ENCODE measurements at regions not wholly inside any gene's neighbourhood (a gene's known extent, or its start where the extent isn't known, plus 50 kb on each side); places are given as distances from the start of the nearest gene placed in this dataset.
A peak's percentile ranks its signal among the peaks of the same experiment; 100 is the strongest.

- TF ChIP-seq, protein P1, sequence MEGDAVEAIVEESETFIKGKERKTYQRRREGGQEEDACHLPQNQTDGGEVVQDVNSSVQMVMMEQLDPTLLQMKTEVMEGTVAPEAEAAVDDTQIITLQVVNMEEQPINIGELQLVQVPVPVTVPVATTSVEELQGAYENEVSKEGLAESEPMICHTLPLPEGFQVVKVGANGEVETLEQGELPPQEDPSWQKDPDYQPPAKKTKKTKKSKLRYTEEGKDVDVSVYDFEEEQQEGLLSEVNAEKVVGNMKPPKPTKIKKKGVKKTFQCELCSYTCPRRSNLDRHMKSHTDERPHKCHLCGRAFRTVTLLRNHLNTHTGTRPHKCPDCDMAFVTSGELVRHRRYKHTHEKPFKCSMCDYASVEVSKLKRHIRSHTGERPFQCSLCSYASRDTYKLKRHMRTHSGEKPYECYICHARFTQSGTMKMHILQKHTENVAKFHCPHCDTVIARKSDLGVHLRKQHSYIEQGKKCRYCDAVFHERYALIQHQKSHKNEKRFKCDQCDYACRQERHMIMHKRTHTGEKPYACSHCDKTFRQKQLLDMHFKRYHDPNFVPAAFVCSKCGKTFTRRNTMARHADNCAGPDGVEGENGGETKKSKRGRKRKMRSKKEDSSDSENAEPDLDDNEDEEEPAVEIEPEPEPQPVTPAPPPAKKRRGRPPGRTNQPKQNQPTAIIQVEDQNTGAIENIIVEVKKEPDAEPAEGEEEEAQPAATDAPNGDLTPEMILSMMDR (IDR thresholded peaks at IDR 0.05; ENCODE audit: low read depth, low read length) = no peak
- TF ChIP-seq MYC (IDR thresholded peaks at IDR 0.05; ENCODE audit: low read depth, low read length) = no peak
- TF ChIP-seq, protein P2, sequence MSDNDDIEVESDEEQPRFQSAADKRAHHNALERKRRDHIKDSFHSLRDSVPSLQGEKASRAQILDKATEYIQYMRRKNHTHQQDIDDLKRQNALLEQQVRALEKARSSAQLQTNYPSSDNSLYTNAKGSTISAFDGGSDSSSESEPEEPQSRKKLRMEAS (IDR thresholded peaks at IDR 0.05; ENCODE audit: low read depth, low read length) = no peak
- no peak for TF ChIP-seq POLR2A (IDR thresholded peaks at IDR 0.05; ENCODE audit: extremely low read depth, insufficient read length)
- DNase-seq (ENCODE audit: low read depth) = peak; percentile 79
- H3K4me3 ChIP-seq (ENCODE audit: low read depth, low read length) = no peak overlapping the region
These were observed 134.5 kb downstream of the VEGFA start for GRCh38 chr6:43904311-43905123.

- H3K4me3 ChIP-seq (ENCODE audit: low read depth, low read length) = no peak overlapping the region
- TF ChIP-seq, protein P2 (IDR thresholded peaks at IDR 0.05; ENCODE audit: low read depth, low read length) = no peak
- TF ChIP-seq POLR2A (IDR thresholded peaks at IDR 0.05; ENCODE audit: extremely low read depth, insufficient read length) (no peak), MYC (IDR thresholded peaks at IDR 0.05; ENCODE audit: low read depth, low read length) (no peak)
- TF ChIP-seq, protein P1 (IDR thresholded peaks at IDR 0.05; ENCODE audit: low read depth, low read length) = no peak
- DNase-seq (ENCODE audit: low read depth) = no peak
These were observed 133.8 kb downstream of the VEGFA start for GRCh38 chr6:43903739-43904290.

DNA sequence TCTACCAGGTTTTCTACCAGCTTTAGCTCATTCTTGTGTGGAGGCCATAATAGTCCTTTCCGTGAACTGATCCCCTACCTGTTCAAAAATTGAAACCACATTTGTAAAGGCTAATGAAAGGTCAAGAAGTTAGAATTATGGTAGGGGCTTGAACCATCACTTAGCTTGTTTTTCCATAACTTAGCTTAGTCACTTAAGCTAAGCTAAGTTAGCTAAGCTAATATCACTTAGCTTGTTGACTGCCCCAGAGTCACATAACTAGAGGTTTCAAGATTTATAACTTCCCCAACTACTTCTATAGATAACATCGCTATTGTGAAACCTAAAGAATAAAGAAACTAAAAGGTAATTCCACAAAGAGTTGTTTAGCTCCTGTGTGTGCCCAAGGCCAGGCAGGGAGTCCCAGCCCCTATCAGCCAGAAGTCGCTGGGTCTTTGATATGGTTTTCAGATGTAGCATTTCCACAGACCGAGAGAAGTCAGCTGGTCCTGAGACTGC lies 131.8 kb downstream of the VEGFA start:
- DNase-seq (ENCODE audit: low read depth) = no peak
- TF ChIP-seq, protein P2 (IDR thresholded peaks at IDR 0.05; ENCODE audit: low read depth, low read length) = no peak
- TF ChIP-seq, protein P1 (IDR thresholded peaks at IDR 0.05; ENCODE audit: low read depth, low read length) = no peak
- no peak for TF ChIP-seq POLR2A (IDR thresholded peaks at IDR 0.05; ENCODE audit: extremely low read depth, insufficient read length)
- TF ChIP-seq MYC (IDR thresholded peaks at IDR 0.05; ENCODE audit: low read depth, low read length) = no peak
- H3K4me3 ChIP-seq (ENCODE audit: low read depth, low read length) = no peak overlapping the region

DNA sequence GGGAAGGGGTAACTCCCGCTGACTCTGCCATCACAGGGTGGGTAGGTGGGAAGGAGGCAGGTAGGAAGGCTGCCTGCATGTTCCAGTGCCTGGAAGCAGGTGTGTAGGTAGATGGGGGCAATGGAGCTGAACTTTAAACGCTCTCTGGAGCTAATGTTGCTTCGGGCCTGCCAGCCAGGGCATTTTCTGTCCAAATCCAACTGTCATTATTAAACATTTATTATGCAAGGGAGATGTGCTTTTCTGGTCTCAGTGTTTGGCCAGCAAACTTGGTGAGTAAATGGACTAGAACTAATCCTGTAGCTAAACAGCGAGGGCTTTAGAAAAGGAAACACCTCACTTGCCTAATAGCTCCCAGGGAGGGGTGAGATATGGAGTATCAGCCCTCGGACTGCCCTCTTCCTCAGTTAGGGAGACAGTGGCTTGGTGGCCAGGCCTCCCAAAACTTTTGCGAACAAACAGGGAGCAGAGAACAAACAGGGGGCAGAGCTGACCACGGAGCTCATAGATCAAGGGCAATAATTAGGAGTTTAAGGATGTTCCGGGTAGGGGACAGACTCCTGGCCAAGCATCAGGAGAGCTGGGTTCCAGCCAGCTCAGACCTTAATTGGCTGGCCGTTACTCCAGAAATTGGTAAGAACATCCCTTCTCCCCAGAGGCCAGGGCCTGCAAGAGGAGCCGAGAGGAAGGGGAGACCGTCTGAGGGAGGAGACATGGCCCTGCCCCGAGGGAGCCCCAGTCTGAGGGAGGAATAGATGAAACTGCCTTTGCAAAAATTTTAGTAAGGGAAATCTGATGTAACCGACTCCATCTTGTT lies 131.1 kb downstream of the VEGFA start:
- DNase-seq (ENCODE audit: low read depth) = no peak
- TF ChIP-seq, protein P2 (IDR thresholded peaks at IDR 0.05; ENCODE audit: low read depth, low read length) = no peak
- TF ChIP-seq MYC (IDR thresholded peaks at IDR 0.05; ENCODE audit: low read depth, low read length) = no peak
- TF ChIP-seq, protein P1 (IDR thresholded peaks at IDR 0.05; ENCODE audit: low read depth, low read length) = no peak
- no peak for TF ChIP-seq POLR2A (IDR thresholded peaks at IDR 0.05; ENCODE audit: extremely low read depth, insufficient read length)
- H3K4me3 ChIP-seq (ENCODE audit: low read depth, low read length) = no peak overlapping the region

- no peak for DNase-seq (ENCODE audit: low read depth)
- TF ChIP-seq, protein P1 (IDR thresholded peaks at IDR 0.05; ENCODE audit: low read depth, low read length) = no peak
- TF ChIP-seq POLR2A (IDR thresholded peaks at IDR 0.05; ENCODE audit: extremely low read depth, insufficient read length) = no peak
- TF ChIP-seq MYC (IDR thresholded peaks at IDR 0.05; ENCODE audit: low read depth, low read length) = no peak
- TF ChIP-seq, protein P2 (IDR thresholded peaks at IDR 0.05; ENCODE audit: low read depth, low read length) = no peak
- H3K4me3 ChIP-seq (ENCODE audit: low read depth, low read length) = no peak overlapping the region
These were observed 130.5 kb downstream of the VEGFA start for GRCh38 chr6:43900560-43900915.

Measured in NB4 (cell line).